AG08395 (cell line): ENCODE measurements at regions not wholly inside any gene's neighbourhood (a gene's known extent, or its start where the extent isn't known, plus 50 kb on each side); places are given as distances from the start of the nearest gene placed in this dataset.

ENCODE experiments used
- DNase-seq: peaks from one replicate; pipeline ENCODE4 v3.0.0; 2012; ENCODE audit warnings: mixed read lengths, low spot score

DNA sequence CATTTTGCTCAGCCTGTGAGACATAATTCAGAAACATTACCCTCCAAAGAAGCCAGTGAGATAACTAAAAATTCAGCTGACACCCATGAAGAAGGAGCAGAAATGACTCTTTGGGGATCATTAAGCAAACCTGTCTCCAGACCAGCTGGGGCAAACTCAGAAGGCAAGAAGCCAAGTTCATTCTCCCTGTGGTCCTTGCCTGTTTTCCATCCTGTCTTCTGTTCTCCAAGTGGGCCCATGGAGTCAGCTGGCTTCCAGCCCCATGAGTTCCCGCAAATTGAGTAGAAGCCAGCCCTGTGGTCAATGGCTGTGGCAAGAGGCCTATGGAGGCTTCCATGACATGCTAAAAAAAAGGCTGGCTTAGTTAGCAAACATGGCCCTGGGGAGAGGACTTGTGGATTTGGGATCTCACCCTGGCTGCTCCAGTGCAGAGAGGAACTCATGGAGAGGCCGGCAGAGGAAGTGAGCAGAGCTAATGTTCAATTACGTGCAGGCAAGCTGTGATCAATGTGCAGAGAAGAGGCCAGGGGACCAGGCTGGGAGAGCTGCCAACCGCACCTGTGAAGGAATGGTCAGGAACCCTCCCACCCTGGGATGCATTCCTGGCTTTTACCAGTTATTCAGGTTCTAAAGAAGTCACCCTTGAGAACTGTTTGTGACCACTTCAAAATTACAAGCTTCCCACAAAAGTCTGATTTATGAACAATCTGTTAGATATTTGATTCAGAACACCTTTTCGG lies 229.1 kb downstream of the TSHZ3 start:
- DNase-seq, result no peak

DNA sequence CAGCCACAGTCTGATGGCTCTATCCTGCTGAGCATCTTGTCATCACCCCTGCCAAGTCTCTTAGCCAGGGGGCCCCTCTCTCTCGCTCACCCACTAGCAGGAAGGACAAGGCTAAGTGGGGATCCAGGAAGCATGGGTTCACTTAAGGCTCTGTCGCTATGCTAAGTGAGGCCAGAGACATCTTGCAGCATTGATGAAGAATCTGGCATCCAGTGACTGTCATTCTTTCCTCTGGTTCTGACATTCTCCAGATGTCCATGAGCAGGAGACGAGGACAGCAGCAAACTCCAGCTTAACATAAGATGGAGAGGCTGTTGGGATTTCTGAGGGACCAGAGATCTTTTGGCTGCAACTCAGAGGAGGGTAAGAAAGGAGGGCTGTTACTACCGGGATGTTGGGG lies 230.2 kb downstream of the TSHZ3 start:
- DNase-seq, result peak; percentile 30

DNA sequence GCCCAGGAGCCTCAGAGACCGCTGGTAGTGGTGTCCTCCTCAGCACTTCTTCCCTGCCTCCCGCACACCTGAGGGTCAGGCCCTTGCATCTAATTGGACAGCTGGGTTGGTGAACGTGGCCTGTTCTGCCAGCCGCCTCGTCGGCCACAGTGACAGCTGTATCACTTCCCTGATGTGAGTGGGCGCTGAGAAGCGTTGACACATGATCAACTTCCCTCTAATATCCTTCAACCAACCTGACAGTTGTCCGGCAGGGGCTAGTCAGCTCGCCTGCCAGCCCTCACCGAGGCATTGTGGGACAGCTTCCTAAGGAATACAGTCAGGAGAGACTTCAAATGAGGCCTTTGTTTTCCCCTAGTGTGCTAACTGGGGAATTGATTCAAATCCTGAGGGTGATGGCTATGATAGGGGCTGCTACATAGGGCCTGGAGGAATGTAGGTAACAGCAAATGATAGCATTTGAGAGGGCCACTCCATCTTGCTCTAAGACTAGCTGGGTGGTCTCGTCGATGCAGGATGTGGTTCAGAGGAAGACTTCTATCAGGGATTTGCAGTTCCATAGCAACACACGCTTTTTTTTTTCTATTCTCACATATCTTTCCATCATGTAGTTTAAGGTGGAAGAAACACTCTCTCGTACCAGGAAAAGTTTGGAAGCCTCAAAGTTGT lies 230.8 kb downstream of the TSHZ3 start:
- DNase-seq, result no peak

DNA sequence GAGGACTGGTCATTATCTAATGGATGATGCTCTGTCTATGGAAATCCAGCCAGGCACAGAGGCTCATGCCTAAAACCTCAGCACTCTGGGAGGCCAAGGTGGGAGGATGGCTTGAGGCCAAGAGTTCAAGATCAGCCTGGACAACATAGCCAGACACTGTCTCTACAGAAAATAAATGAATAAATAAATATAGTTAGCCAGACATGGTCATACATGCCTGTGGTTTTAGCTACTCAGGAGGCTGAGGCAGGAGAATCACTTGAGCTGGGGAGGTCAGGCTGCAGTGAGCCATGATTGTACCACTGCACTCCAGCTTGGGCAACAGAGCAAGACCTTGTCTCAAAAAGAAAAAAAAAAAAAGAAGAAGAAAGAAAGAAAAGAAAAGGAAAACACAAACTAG lies 234.7 kb downstream of the TSHZ3 start:
- DNase-seq, result no peak

DNA sequence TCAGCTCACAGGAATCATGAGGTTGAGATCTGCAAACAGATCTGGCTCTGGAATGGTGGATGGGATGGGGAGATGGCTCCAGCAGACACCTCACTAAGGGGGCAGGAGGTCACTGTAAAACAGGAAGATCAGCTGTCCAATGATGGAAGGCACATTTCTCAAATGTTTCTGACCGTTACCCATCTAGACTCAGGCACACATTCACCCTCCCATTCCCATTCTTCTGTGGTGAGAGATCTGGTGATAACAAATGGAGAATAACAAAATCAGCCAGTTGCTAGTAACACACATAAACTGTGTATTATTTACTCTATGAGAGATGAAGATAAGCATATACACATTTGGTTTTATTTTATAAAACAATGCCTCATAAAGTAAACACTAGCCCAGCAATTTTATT lies 235.9 kb downstream of the TSHZ3 start:
- DNase-seq, result peak; percentile 42

DNA sequence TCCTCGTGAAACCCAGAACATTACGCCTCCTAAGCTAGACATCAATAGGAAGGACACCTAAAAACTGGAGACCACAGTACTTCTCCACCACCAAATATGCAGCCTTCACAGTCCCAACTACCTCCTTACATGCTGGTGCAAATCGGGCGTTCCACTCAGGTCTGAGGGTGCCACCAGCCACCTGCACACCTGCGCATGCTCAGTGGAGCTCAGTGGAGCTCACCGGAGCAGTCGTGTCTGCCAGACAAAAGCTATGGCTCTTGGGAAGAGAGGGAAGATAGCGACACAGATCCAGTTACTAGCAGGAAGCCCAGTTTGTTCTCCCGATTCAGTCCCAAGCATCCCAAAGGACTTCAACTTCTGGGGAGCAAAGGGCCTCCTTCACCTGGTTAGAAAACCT lies 237.1 kb downstream of the TSHZ3 start:
- DNase-seq, result no peak

DNA sequence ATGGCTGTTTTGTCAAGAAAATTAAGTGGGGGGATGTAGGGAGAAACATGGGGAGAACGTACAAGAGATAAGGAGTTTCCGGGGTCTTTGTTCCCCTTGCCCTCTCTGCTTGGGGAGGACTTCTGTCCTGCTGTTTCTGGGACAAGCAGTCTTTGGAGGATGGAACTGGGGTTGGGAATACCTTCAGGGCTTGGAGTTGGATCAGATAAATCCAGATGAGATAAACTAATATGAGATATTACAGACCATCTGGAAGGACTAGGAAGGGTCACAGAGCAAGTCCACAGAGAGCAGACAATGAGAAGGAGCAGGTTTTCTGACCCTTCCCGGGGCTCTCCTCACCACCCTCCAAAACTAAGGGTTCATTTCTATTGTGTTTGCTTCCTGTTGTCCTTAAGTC lies 237.5 kb downstream of the TSHZ3 start:
- no peak for DNase-seq

DNA sequence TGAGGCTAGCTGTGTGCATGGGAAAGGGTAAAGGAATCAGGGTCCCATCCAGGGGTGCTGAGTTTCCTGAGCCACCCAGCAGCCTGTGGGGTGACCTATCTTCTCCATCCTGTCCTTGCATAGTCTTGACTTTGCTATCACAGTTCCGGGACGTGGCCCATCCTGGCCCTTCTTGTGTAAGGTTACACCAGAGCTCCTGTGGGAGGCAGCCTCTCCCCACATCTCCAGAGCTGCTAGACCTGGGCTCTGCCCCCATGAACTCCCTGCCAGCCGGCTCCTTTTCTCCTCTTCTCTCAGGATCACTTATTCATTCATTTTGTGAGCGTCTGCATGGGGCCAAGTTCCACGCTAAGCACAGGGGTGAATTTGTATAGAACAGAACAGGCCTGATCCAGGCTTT lies 238.9 kb downstream of the TSHZ3 start:
- DNase-seq, result peak; percentile 78

DNA sequence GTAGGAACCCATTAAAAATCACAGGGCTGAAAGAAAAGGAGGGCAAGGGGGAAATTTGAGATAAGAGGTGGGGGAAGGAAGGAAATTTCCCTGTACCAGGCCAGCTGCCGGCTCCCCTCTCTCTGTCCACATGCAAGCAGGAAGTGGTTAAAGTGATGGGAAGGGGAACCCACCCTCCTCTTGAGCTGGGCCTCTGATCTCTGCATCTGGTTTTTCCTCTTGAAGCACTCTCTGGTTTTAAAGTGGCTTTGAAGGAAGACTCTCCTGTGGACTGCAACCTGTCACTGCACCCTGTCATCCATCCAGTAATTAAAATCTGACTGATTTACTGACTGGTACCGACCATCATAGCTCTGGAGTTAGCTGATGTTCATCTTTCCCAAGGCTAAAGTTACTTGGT lies 239.6 kb downstream of the TSHZ3 start:
- DNase-seq, result no peak

DNA sequence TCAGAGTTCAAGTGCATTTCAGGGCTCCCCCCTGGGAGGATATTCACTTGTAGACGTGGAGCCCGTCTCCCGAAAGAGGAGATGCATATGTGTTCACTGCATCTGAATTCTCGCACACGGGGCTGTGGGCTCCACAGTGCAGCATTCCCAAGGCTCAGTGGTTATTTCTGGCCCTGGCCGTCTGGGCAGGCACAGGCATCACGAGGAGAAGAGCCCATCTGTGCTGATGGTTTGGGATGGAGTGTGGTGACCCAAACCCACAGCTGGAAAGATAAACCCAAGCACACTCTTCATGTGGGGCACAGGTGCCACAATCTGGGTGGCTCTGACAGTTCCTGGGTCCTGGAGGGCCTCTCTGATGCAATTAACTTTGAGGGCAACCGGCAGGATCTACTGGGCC lies 242.1 kb downstream of the TSHZ3 start:
- DNase-seq, result no peak

DNA sequence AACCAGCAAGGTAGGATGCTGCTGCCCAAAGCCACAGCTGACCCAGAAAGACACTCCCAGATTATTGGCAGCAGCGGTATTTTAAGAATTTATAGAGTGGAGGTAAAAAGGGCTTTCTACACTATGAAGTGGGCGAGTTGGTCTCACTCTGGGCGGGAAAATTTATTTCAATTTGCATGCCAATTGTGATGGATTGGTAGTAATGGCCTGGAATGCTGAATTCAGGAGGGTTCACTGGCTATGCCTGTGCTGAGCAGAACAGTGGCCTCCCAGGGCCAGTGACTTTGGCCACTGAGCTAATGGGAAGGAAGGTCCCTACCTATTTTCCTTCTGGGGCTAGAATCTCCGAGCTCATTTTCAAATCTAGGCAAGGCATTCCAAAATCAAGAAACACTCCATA lies 243.5 kb downstream of the TSHZ3 start:
- DNase-seq, result no peak

DNA sequence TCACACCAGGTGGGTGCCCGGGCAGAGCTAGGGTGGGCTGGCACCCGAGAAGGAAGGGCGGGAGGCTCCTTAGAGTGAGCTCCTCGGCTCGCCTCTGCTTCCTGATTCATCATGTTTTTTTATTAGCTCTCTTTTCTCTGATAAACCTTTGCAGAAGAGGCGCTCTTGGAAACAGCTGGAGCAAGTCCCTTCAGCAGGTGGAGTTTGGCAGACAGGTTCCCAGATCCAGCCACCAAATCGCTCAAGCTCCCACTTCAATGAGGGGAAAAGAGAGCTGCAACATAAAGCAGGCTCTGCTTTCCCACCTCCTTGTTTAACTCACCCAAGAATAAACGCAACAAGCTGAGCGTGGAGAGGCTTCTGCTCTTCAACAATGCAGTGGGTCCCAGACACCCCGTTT lies 244.8 kb downstream of the TSHZ3 start:
- no peak for DNase-seq

DNA sequence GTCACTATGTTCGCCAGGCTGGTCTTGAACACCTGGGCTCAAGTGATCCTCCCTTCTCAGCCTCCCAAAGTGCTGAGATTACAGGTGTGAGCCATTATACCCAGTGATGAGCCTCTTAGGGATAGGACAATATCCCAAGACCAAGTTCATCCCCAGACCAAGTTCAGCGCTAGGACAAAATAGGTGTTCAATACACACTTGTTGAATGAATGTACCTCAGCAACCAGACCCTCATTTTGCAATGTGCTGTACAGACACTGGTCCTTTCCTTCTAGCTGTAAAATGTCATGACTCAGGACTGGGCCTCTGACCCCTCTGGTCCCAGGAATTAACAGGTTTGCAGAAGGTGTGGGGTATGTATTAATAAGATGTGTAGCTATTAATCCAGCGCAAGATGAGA lies 246.0 kb downstream of the TSHZ3 start:
- DNase-seq, result no peak

DNA sequence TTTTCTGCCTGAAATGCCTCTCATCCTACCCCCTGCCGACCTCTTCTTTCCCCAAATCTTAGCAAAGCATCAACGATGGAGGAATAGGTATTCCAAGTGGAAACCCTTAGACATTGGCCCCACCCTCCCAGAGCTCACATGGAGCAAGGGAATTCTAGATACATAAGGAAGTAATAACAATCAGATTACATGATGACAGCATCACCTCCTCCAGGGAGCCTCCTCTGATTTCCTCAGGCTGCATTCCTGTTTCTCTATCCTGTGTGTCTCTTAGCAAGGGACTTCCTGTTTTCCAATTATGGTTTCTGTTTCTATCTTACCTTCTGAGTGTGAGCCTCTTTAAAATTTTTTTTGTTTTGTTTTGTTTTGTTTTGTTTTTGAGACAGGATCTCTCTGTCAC lies 246.6 kb downstream of the TSHZ3 start:
- no peak for DNase-seq

DNA sequence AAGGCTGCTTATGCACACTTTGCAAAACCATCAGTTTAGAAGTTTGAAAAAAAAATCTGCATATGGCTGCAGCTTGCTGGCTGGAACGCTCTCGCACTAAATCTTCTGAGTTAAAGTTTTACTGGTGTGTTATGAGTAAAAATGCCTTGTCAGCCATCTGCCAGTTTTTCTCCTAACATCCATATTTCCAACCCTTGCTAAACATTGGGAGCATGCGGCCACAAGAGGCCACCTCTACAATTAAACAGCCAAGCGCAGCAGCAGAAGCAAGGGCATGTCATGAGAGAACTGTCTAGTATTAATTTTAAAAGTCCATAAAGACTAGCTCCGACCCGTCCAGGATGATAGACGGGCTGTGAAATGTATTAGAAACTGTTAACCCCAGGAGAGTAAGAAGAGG lies 248.3 kb downstream of the TSHZ3 start:
- DNase-seq, result no peak

DNA sequence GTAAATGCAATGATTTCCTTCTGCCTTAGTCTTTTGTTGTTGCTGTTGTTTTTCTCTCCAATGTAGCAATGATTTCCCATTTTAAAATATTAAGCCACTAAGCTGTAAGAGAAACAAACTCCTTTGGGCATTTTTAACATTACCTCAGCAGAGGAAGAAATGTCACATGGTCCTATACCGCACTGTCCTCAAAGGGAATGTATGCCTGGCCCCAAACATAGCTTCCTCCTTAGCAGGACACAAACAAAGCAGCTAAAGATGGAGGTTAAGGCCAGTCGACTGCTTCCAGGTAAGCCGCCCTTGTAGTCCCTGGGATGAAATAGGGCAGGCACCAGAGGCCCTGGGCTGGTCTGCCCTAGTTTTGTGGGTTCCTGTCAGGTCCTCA lies 249.0 kb downstream of the TSHZ3 start:
- no peak for DNase-seq

DNA sequence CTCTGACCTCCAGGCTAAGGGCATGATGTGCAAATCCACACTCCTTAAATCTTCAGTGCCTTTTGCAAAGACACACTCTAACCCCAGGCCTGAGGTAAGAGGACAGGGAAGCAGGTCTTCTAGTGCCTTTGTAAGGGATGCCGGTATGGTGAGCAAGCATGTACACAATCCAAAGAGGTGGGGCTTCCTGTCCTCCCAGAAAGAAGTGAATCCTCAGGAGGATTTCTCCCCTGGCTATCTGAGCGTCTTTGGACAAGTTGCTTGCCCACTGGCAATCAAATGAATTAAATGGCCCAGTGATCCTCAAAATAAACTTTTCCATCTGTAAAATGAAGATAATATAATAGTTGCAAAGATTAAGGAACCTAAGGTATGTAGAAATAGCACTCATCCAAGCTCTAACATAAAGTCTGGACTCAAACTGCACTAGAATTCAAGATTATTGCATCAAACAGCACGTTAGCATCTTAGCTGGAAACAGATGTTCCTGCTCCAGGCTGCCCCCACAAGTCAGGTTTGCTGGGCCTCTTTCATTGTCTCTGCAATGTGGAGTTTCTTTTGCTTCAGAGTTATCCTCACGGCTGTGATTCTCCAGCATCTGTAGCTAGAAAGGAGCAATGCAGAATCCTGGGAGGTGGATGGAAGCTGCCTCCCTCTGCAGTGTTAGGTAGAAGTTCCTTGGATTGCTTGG lies 249.6 kb downstream of the TSHZ3 start:
- peak; percentile 51 for DNase-seq

DNA sequence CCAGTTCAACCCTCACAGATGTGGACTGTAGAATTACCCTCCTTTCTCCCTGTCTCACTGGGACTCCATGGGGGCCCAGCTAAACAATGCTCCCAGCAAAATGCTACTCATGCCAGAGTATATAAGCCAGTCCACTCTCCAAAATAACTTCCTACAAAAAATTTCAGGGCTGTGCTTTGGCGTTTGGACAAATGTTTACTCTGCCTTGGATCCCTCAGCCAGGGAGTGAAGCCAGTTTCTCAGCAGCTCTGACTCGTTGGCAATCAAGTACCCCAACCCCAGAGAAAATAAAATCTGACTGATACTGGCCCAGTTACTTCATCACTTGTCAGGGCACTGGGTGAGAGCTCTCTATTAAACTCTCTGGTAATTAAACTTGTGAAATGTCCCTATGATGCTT lies 250.4 kb downstream of the TSHZ3 start:
- no peak for DNase-seq

DNA sequence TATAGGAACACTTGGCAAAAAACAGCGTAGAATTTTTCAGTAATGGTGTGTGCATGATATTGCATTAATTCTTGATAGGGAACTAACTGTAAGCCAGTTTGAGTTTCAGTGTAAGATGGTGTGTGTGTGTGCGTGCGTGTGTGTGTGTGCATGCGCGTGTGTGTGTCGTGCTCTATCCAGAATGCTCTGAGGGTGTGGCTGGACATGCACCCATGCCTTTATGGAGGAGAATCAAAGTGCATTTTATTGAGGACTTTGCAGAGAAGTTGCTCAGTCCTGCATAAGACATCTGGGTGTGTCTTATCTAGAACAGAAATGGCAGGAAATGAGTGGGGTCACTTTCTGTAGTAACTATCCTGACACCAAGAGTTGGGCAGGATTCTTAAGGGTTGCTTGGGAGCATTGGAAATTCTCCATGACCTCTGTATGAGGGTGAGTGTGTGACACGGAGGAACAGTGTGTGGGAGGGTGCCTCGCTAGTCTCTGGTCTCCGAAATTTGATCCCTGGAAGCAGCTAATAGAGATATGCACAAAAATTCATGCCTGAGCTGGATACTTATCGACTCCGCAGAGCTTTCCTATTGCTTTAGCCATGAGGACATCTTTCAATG lies 252.2 kb downstream of the TSHZ3 start:
- no peak for DNase-seq

DNA sequence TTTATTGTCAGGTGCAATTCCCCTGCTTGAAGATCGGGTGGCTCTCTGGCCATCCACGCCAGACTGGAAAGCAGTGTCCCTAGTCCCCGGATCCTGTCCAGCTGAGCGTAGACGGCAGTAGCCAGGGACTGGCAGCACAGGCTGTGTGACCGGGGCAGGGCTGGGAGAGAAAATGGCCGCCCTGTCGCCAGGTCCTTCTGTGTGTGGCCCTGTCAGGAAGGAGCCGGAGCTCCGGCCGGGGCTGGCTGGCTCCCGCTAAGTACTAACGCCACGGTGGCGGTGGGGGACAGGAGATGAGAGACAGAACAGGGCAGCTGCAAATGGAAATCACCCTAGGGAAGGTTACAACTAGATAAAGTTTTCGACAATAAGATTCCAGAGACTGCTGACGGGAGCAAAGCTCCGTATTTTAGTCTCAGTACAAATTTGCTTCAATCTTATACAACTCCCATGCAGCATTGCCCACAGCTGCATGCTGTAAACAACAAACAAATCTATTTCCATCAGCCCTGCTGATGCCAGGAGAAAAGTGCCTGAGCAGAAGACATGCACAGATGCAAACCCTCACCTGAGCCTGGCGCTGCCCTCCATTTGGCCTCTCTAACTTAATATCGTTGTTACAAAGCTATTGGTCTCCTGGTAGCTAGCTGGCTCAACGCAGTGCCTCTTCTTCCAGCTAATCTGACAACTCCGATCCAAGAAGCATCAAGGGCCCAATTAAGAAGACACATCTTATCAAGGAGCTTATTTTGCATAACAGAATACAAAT lies 253.0 kb downstream of the TSHZ3 start:
- no peak for DNase-seq

DNA sequence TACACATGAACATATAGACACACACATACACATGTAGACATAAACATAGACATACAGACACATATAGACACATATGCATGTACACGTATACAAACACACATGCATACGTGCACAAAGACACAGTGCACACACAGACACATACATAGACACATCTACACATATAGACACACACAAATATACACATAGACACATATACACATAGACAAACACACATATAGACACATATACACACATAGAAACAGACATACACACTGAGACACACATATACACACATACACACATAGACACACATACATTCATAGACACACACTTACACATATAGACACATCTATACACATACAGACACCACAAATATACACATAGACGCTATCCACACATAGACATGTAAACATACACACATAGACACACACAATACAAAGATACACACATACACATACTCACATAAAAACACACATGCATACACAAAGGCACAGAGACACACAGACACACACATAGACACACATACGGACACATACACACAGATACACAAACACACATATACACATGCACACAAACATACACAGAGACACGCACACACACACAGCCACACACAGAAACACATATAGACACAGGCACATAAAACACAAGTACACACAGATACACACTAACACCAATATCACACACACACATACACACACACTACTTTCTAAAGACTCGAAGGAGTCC lies 254.0 kb downstream of the TSHZ3 start:
- DNase-seq, result no peak

DNA sequence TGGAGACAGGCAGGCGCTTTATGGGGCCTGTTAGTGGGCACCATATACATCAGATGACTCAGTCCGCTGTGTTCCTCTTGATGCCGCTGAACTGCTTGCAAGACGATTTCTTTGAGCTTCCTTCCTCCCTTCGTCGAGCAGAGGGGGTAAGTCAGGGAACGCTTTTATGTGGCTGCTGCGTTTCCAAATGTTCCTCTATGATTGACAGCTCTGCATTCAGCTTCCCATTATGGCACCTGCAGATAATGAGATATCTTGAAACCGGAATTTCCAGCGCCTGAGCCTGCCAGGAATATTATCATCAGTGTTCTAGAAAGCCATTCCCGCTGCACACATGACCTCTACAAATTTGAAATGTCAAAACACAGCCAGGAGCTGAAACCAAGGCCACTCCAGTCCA lies 257.0 kb downstream of the TSHZ3 start:
- DNase-seq, result no peak
